GM12892 (cell line): ENCODE measurements at regions not wholly inside any gene's neighbourhood (a gene's known extent, or its start where the extent isn't known, plus 50 kb on each side); places are given as distances from the start of the nearest gene placed in this dataset.

ENCODE experiments used
- DNase-seq: peaks from one replicate; pipeline ENCODE4 v3.0.0; 2011; ENCODE audit not compliant: insufficient read length
- FAIRE-seq: peaks from 2 replicates; lab custom pipeline; 2011; peaks lifted over from hg19 to GRCh38; lab: Jason Lieb, UNC
- POLR2A ChIP-seq: IDR thresholded peaks from 2 replicates; pipeline ENCODE4 v1.6.1; 2011; ENCODE audit warnings: low read depth, low read length, control low read depth
- POLR2AphosphoS5 ChIP-seq: IDR thresholded peaks from 2 replicates; pipeline ENCODE4 v1.6.1; 2011; ENCODE audit warnings: low read depth, low read length, control low read depth
- TAF1 ChIP-seq: IDR thresholded peaks from 2 replicates; pipeline ENCODE4 v1.6.1; 2011; ENCODE audit warnings: low read depth, mild to moderate bottlenecking, control low read depth, low read length, borderline replicate concordance

GRCh38 chr1:218809061-218809460 is 364.6 kb upstream of the LYPLAL1 start:
- FAIRE-seq (no peak), DNase-seq (no peak)
- TF ChIP-seq TAF1: no peak
- TF ChIP-seq POLR2A: no peak
- TF ChIP-seq POLR2AphosphoS5: no peak

GRCh38 chr1:218809625-218810024 is 364.1 kb upstream of the LYPLAL1 start:
- no peak for FAIRE-seq
- DNase-seq: no peak
- TF ChIP-seq POLR2A: no peak
- no peak for TF ChIP-seq TAF1
- no peak for TF ChIP-seq POLR2AphosphoS5

- FAIRE-seq (no peak), DNase-seq (no peak)
- TF ChIP-seq POLR2AphosphoS5 (no peak), TAF1 (no peak), POLR2A (no peak)
Observed at GRCh38 chr1:218810306-218810705, 363.4 kb upstream of the LYPLAL1 start.

- FAIRE-seq (no peak), DNase-seq (no peak)
- TF ChIP-seq TAF1: no peak
- no peak for TF ChIP-seq POLR2A
- TF ChIP-seq POLR2AphosphoS5: no peak
Observed at GRCh38 chr1:218811497-218811896, 362.2 kb upstream of the LYPLAL1 start.

GRCh38 chr1:218812360-218812759 is 361.3 kb upstream of the LYPLAL1 start:
- DNase-seq (no peak), FAIRE-seq (no peak)
- TF ChIP-seq TAF1 (no peak), POLR2AphosphoS5 (no peak), POLR2A (no peak)

GRCh38 chr1:218813237-218813636 is 360.4 kb upstream of the LYPLAL1 start:
- FAIRE-seq (no peak), DNase-seq (no peak)
- TF ChIP-seq POLR2AphosphoS5: no peak
- no peak for TF ChIP-seq TAF1
- no peak for TF ChIP-seq POLR2A

GRCh38 chr1:218815076-218815475 is 358.6 kb upstream of the LYPLAL1 start:
- TF ChIP-seq POLR2A: no peak
- TF ChIP-seq TAF1: no peak
- TF ChIP-seq POLR2AphosphoS5: no peak
- FAIRE-seq (no peak), DNase-seq (no peak)

GRCh38 chr1:218817071-218817470 is 356.6 kb upstream of the LYPLAL1 start:
- TF ChIP-seq TAF1 (no peak), POLR2A (no peak), POLR2AphosphoS5 (no peak)
- DNase-seq (no peak), FAIRE-seq (no peak)

GRCh38 chr1:218817691-218818465 is 355.8 kb upstream of the LYPLAL1 start:
- no peak for TF ChIP-seq POLR2AphosphoS5
- TF ChIP-seq POLR2A: no peak
- TF ChIP-seq TAF1: no peak
- no peak for DNase-seq
- FAIRE-seq: no peak

GRCh38 chr1:218823291-218823900 is 350.3 kb upstream of the LYPLAL1 start:
- DNase-seq (no peak), FAIRE-seq (no peak)
- TF ChIP-seq TAF1 (no peak), POLR2AphosphoS5 (no peak), POLR2A (no peak)

GRCh38 chr1:218827486-218827885 is 346.2 kb upstream of the LYPLAL1 start:
- DNase-seq (no peak), FAIRE-seq (no peak)
- no peak for TF ChIP-seq TAF1
- TF ChIP-seq POLR2A: no peak
- no peak for TF ChIP-seq POLR2AphosphoS5
